ENCODE measurements at regions not wholly inside any gene's neighbourhood (a gene's known extent, or its start where the extent isn't known, plus 50 kb on each side); places are given as distances from the start of the nearest gene placed in this dataset.

- no peaks in the 10 kb centered on the region for H3K9me3 Mint-ChIP-seq (ENCODE audit: low read depth, unreplicated experiment)
- no TSS peak for BruUV-seq (replicated peaks)
- CTCF ChIA-PET: interaction anchor here (0.6 kb wide), 1 partner anchor 64 kb away, joined by 3 read pairs; no protein-coding TSS in a partner anchor
- H3K27ac Mint-ChIP-seq (ENCODE audit: unreplicated experiment): no peak overlapping the region
- H3K4me1 Mint-ChIP-seq (ENCODE audit: low read depth, unreplicated experiment): no peaks in the 10 kb centered on the region
- TF ChIP-seq, protein P1, sequence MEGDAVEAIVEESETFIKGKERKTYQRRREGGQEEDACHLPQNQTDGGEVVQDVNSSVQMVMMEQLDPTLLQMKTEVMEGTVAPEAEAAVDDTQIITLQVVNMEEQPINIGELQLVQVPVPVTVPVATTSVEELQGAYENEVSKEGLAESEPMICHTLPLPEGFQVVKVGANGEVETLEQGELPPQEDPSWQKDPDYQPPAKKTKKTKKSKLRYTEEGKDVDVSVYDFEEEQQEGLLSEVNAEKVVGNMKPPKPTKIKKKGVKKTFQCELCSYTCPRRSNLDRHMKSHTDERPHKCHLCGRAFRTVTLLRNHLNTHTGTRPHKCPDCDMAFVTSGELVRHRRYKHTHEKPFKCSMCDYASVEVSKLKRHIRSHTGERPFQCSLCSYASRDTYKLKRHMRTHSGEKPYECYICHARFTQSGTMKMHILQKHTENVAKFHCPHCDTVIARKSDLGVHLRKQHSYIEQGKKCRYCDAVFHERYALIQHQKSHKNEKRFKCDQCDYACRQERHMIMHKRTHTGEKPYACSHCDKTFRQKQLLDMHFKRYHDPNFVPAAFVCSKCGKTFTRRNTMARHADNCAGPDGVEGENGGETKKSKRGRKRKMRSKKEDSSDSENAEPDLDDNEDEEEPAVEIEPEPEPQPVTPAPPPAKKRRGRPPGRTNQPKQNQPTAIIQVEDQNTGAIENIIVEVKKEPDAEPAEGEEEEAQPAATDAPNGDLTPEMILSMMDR (IDR thresholded peaks at IDR 0.05; ENCODE audit: unreplicated experiment): no peak
- peaks cover 45% of the 10 kb centered on the region for H3K27me3 Mint-ChIP-seq (ENCODE audit: unreplicated experiment)
- no peaks in the 10 kb centered on the region for H3K36me3 Mint-ChIP-seq (ENCODE audit: insufficient read depth, unreplicated experiment)
- DNase-seq: no peak
- intact Hi-C loops (cut with micrococcal nuclease; ENCODE audit: unreplicated experiment): loop anchor here (10.0 kb wide), 1 partner anchor 63 kb away; no protein-coding TSS in a partner anchor
- no peak overlapping the region for H3K4me3 Mint-ChIP-seq (ENCODE audit: low read depth, unreplicated experiment)
Measured at GRCh38 chr1:224791362-224791941, 138.0 kb upstream of the DNAH14 start.

GRCh38 chr1:224795591-224795990 is 133.9 kb upstream of the DNAH14 start:
- no peak for DNase-seq
- Mint-ChIP-seq H3K9me3 (ENCODE audit: low read depth, unreplicated experiment) (no peaks in the 10 kb centered on the region), H3K27me3 (ENCODE audit: unreplicated experiment) (peaks cover 57% of the 10 kb centered on the region), H3K4me1 (ENCODE audit: low read depth, unreplicated experiment) (no peaks in the 10 kb centered on the region), H3K4me3 (ENCODE audit: low read depth, unreplicated experiment) (no peak overlapping the region), H3K27ac (ENCODE audit: unreplicated experiment) (no peak overlapping the region), H3K36me3 (ENCODE audit: insufficient read depth, unreplicated experiment) (no peaks in the 10 kb centered on the region)
- TF ChIP-seq, protein P1 (IDR thresholded peaks at IDR 0.05; ENCODE audit: unreplicated experiment): no peak
- CTCF ChIA-PET: no interaction called here
- intact Hi-C loops (cut with micrococcal nuclease; ENCODE audit: unreplicated experiment): loop anchor here (10.0 kb wide), 1 partner anchor 59 kb away; no protein-coding TSS in a partner anchor
- BruUV-seq (replicated peaks): no TSS peak

GRCh38 chr1:224799083-224799482 is 130.4 kb upstream of the DNAH14 start:
- DNase-seq: no peak
- intact Hi-C loops (cut with micrococcal nuclease; ENCODE audit: unreplicated experiment): loop anchor here (10.0 kb wide), 1 partner anchor 56 kb away; no protein-coding TSS in a partner anchor
- H3K4me1 Mint-ChIP-seq (ENCODE audit: low read depth, unreplicated experiment): no peaks in the 10 kb centered on the region
- H3K36me3 Mint-ChIP-seq (ENCODE audit: insufficient read depth, unreplicated experiment): no peaks in the 10 kb centered on the region
- H3K9me3 Mint-ChIP-seq (ENCODE audit: low read depth, unreplicated experiment): no peaks in the 10 kb centered on the region
- no TSS peak for BruUV-seq (replicated peaks)
- CTCF ChIA-PET: interaction anchor here (0.6 kb wide), 1 partner anchor 209 kb away, joined by 3 read pairs; no protein-coding TSS in a partner anchor
- no peak overlapping the region for H3K4me3 Mint-ChIP-seq (ENCODE audit: low read depth, unreplicated experiment)
- peaks cover 52% of the 10 kb centered on the region for H3K27me3 Mint-ChIP-seq (ENCODE audit: unreplicated experiment)
- no peak overlapping the region for H3K27ac Mint-ChIP-seq (ENCODE audit: unreplicated experiment)
- TF ChIP-seq, protein P1 (IDR thresholded peaks at IDR 0.05; ENCODE audit: unreplicated experiment): no peak

DNA sequence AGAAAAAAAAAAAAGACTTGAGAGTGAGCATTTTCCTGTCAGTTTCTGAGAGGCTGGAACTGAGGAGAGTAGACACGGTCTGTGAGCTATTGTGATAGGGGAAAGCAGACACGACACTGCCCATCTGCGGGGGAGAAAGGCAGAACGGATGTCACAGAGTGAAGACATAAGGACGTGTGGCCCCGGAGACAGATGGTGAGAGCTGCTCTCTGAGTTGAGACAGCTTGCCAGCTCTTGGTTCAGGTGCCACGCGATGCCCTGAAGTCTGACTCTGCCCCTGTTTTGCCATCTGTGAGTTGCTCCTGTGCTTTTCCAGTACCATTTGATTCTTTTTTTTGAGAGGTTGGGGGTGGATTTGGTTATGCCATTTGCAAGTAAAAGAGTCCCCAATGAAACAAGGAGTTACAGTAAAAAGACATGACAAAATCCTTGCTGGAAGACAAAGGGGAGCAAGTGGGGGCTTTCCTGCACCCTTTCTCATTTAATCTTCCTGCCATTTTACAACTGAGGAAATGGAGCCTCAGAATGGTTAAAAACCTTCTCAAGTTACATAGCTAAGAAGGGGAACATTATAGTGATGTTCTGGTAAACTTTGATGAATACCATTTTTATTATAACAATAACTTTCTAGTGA is 128.9 kb upstream of the DNAH14 start:
- TF ChIP-seq, protein P1 (IDR thresholded peaks at IDR 0.05; ENCODE audit: unreplicated experiment): no peak
- Mint-ChIP-seq H3K27me3 (ENCODE audit: unreplicated experiment) (peaks cover 58% of the 10 kb centered on the region), H3K36me3 (ENCODE audit: insufficient read depth, unreplicated experiment) (no peaks in the 10 kb centered on the region), H3K9me3 (ENCODE audit: low read depth, unreplicated experiment) (no peaks in the 10 kb centered on the region), H3K27ac (ENCODE audit: unreplicated experiment) (no peak overlapping the region), H3K4me3 (ENCODE audit: low read depth, unreplicated experiment) (no peak overlapping the region), H3K4me1 (ENCODE audit: low read depth, unreplicated experiment) (no peaks in the 10 kb centered on the region)
- no TSS peak for BruUV-seq (replicated peaks)
- intact Hi-C loops (cut with micrococcal nuclease; ENCODE audit: unreplicated experiment): no loop called here
- CTCF ChIA-PET: no interaction called here
- DNase-seq: no peak
